ENCODE measurements at regions not wholly inside any gene's neighbourhood (a gene's known extent, or its start where the extent isn't known, plus 50 kb on each side); places are given as distances from the start of the nearest gene placed in this dataset.

- Histone ChIP-seq H3K36me3 (no peaks in the 10 kb centered on the region), H3K4me3 (no peak overlapping the region), H3K9me3 (no peaks in the 10 kb centered on the region), H3K27ac (no peak overlapping the region), H3K27me3 (no peaks in the 10 kb centered on the region), H3K4me1 (no peaks in the 10 kb centered on the region)
- intact Hi-C loops (cut with DNase I; ENCODE audit: low total_unique reads), result no loop called here
- TF ChIP-seq CTCF (IDR thresholded peaks at IDR 0.05) (no peak), POLR2A (IDR thresholded peaks at IDR 0.05) (no peak)
- no peak for DNase-seq
Observed at GRCh38 chr5:3230941-3231340, 364.7 kb upstream of the IRX1 start.

GRCh38 chr5:3230254-3230653, 365.4 kb upstream of the IRX1 start:
- no peak overlapping the region for H3K4me3 ChIP-seq
- no peak for DNase-seq
- H3K36me3 ChIP-seq, result no peaks in the 10 kb centered on the region
- no peaks in the 10 kb centered on the region for H3K27me3 ChIP-seq
- no peak overlapping the region for H3K27ac ChIP-seq
- intact Hi-C loops (cut with DNase I; ENCODE audit: low total_unique reads), result no loop called here
- no peaks in the 10 kb centered on the region for H3K4me1 ChIP-seq
- H3K9me3 ChIP-seq, result no peaks in the 10 kb centered on the region
- TF ChIP-seq CTCF (IDR thresholded peaks at IDR 0.05) (no peak), POLR2A (IDR thresholded peaks at IDR 0.05) (no peak)

GRCh38 chr5:3226196-3226920, 369.3 kb upstream of the IRX1 start:
- no peak overlapping the region for H3K27ac ChIP-seq
- TF ChIP-seq POLR2A (IDR thresholded peaks at IDR 0.05), result no peak
- H3K36me3 ChIP-seq, result no peaks in the 10 kb centered on the region
- H3K27me3 ChIP-seq, result no peaks in the 10 kb centered on the region
- intact Hi-C loops (cut with DNase I; ENCODE audit: low total_unique reads), result no loop called here
- no peak overlapping the region for H3K4me3 ChIP-seq
- H3K9me3 ChIP-seq, result no peaks in the 10 kb centered on the region
- no peak for DNase-seq
- no peaks in the 10 kb centered on the region for H3K4me1 ChIP-seq

GRCh38 chr5:3225201-3225960, 370.3 kb upstream of the IRX1 start:
- H3K4me3 ChIP-seq, result no peak overlapping the region
- no peak overlapping the region for H3K27ac ChIP-seq
- no peak for DNase-seq
- TF ChIP-seq POLR2A (IDR thresholded peaks at IDR 0.05), result no peak
- no peak for TF ChIP-seq CTCF (IDR thresholded peaks at IDR 0.05)
- H3K27me3 ChIP-seq, result no peaks in the 10 kb centered on the region
- intact Hi-C loops (cut with DNase I; ENCODE audit: low total_unique reads), result no loop called here
- H3K4me1 ChIP-seq, result no peaks in the 10 kb centered on the region
- no peaks in the 10 kb centered on the region for H3K9me3 ChIP-seq
- H3K36me3 ChIP-seq, result no peaks in the 10 kb centered on the region

GRCh38 chr5:3222924-3223323, 372.7 kb upstream of the IRX1 start:
- DNase-seq, result no peak
- no peak overlapping the region for H3K4me3 ChIP-seq
- H3K27me3 ChIP-seq, result no peaks in the 10 kb centered on the region
- no peak overlapping the region for H3K27ac ChIP-seq
- H3K36me3 ChIP-seq, result no peaks in the 10 kb centered on the region
- intact Hi-C loops (cut with DNase I; ENCODE audit: low total_unique reads), result no loop called here
- H3K9me3 ChIP-seq, result no peaks in the 10 kb centered on the region
- no peak for TF ChIP-seq CTCF (IDR thresholded peaks at IDR 0.05)
- no peak for TF ChIP-seq POLR2A (IDR thresholded peaks at IDR 0.05)
- no peaks in the 10 kb centered on the region for H3K4me1 ChIP-seq
